ENCODE measurements at regions not wholly inside any gene's neighbourhood (a gene's known extent, or its start where the extent isn't known, plus 50 kb on each side); places are given as distances from the start of the nearest gene placed in this dataset.

GRCh38 chr2:173754165-173754564 is 211.0 kb downstream of the SP3 start:
- H3K27me3 ChIP-seq (ENCODE audit: insufficient read depth, low read depth, low read length): no peaks in the 10 kb centered on the region
- no peaks in the 10 kb centered on the region for H3F3A ChIP-seq (ENCODE audit: insufficient read depth, low read length, poor library complexity, severe bottlenecking)
- no peaks in the 10 kb centered on the region for H3K79me2 ChIP-seq (replicated peaks; ENCODE audit: insufficient read depth, low read length)
- no peaks in the 10 kb centered on the region for H3K36me3 ChIP-seq (ENCODE audit: insufficient read depth, low read length)
- TF ChIP-seq RAD21 (conservative IDR thresholded peaks at IDR 0.05): no peak
- no peak for TF ChIP-seq EP300 (conservative IDR thresholded peaks at IDR 0.05; ENCODE audit: poor library complexity, severe bottlenecking)
- TF ChIP-seq MXI1 (conservative IDR thresholded peaks at IDR 0.05; ENCODE audit: poor library complexity, severe bottlenecking): no peak
- TF ChIP-seq CTCF (IDR thresholded peaks at IDR 0.05; ENCODE audit: poor library complexity, severe bottlenecking): no peak
- TF ChIP-seq EZH2 (IDR thresholded peaks at IDR 0.05; ENCODE audit: borderline replicate concordance, insufficient read depth, low read length, poor library complexity, severe bottlenecking): no peak
- no peak for TF ChIP-seq REST (IDR thresholded peaks at IDR 0.05; ENCODE audit: borderline replicate concordance)
- no peak for TF ChIP-seq POLR2AphosphoS5 (IDR thresholded peaks at IDR 0.05)
- TF ChIP-seq SMC3 (conservative IDR thresholded peaks at IDR 0.05; ENCODE audit: poor library complexity): no peak
- no peak for TF ChIP-seq TAF1 (IDR thresholded peaks at IDR 0.05; ENCODE audit: low read depth)
- H3K9ac ChIP-seq (ENCODE audit: low read length): no peak overlapping the region
- no peak overlapping the region for H3K4me2 ChIP-seq (ENCODE audit: low read length)
- H3K9me2 ChIP-seq (ENCODE audit: insufficient read depth, low read length): no peaks in the 10 kb centered on the region
- no peak overlapping the region for H3K27ac ChIP-seq (ENCODE audit: low read length)
- no peaks in the 10 kb centered on the region for H3K9me3 ChIP-seq (ENCODE audit: low read length)
- H3K4me3 ChIP-seq (ENCODE audit: low read length): no peak overlapping the region
- no peak overlapping the region for H2AFZ ChIP-seq (ENCODE audit: low read depth, low read length)
- H4K20me1 ChIP-seq (ENCODE audit: insufficient read depth): no peaks in the 10 kb centered on the region

GRCh38 chr2:173754837-173755236 is 210.3 kb downstream of the SP3 start:
- no peak overlapping the region for H3K9ac ChIP-seq (ENCODE audit: low read length)
- no peaks in the 10 kb centered on the region for H3K27me3 ChIP-seq (ENCODE audit: insufficient read depth, low read depth, low read length)
- no peaks in the 10 kb centered on the region for H3K9me3 ChIP-seq (ENCODE audit: low read length)
- no peaks in the 10 kb centered on the region for H3K36me3 ChIP-seq (ENCODE audit: insufficient read depth, low read length)
- TF ChIP-seq MXI1 (conservative IDR thresholded peaks at IDR 0.05; ENCODE audit: poor library complexity, severe bottlenecking): no peak
- no peak for TF ChIP-seq RAD21 (conservative IDR thresholded peaks at IDR 0.05)
- TF ChIP-seq CTCF (IDR thresholded peaks at IDR 0.05; ENCODE audit: poor library complexity, severe bottlenecking): no peak
- no peak for TF ChIP-seq TAF1 (IDR thresholded peaks at IDR 0.05; ENCODE audit: low read depth)
- TF ChIP-seq EP300 (conservative IDR thresholded peaks at IDR 0.05; ENCODE audit: poor library complexity, severe bottlenecking): no peak
- no peak for TF ChIP-seq POLR2AphosphoS5 (IDR thresholded peaks at IDR 0.05)
- no peak for TF ChIP-seq EZH2 (IDR thresholded peaks at IDR 0.05; ENCODE audit: borderline replicate concordance, insufficient read depth, low read length, poor library complexity, severe bottlenecking)
- no peak for TF ChIP-seq SMC3 (conservative IDR thresholded peaks at IDR 0.05; ENCODE audit: poor library complexity)
- TF ChIP-seq REST (IDR thresholded peaks at IDR 0.05; ENCODE audit: borderline replicate concordance): no peak
- no peak overlapping the region for H3K4me2 ChIP-seq (ENCODE audit: low read length)
- no peaks in the 10 kb centered on the region for H3F3A ChIP-seq (ENCODE audit: insufficient read depth, low read length, poor library complexity, severe bottlenecking)
- no peaks in the 10 kb centered on the region for H3K79me2 ChIP-seq (replicated peaks; ENCODE audit: insufficient read depth, low read length)
- H3K4me3 ChIP-seq (ENCODE audit: low read length): no peak overlapping the region
- no peak overlapping the region for H2AFZ ChIP-seq (ENCODE audit: low read depth, low read length)
- no peaks in the 10 kb centered on the region for H3K9me2 ChIP-seq (ENCODE audit: insufficient read depth, low read length)
- no peaks in the 10 kb centered on the region for H4K20me1 ChIP-seq (ENCODE audit: insufficient read depth)
- H3K27ac ChIP-seq (ENCODE audit: low read length): no peak overlapping the region

All from neural cell (in vitro differentiated cells).